Coronary artery (tissue), 2 donors: ENCODE measurements at regions not wholly inside any gene's neighbourhood (a gene's known extent, or its start where the extent isn't known, plus 50 kb on each side); places are given as distances from the start of the nearest gene placed in this dataset.
A peak's percentile ranks its signal among the peaks of the same experiment; 100 is the strongest.

Source experiments
- DNase-seq: peaks from one replicate; pipeline ENCODE4 v3.0.0-alpha.2; 2017; ENCODE audit warnings: low spot score
- H3K27ac ChIP-seq, 2 donors: fragments of 200-600 bp; sonication (generic); one replicate each; pipeline ENCODE4 v1.5.1; 2016 to 2019
- H3K4me3 ChIP-seq: fragments of 200-600 bp; sonication (generic); 2 replicates; pipeline ENCODE4 v1.5.1; 2016; ENCODE audit warnings: mild to moderate bottlenecking, moderate library complexity
- TF ChIP-seq, protein P1 (sequence below): fragments of 200-600 bp; sonication (generic); IDR thresholded peaks from one replicate; pipeline ENCODE4 v1.5.1; 2019; ENCODE audit warnings: antibody characterized with exemption

DNA sequence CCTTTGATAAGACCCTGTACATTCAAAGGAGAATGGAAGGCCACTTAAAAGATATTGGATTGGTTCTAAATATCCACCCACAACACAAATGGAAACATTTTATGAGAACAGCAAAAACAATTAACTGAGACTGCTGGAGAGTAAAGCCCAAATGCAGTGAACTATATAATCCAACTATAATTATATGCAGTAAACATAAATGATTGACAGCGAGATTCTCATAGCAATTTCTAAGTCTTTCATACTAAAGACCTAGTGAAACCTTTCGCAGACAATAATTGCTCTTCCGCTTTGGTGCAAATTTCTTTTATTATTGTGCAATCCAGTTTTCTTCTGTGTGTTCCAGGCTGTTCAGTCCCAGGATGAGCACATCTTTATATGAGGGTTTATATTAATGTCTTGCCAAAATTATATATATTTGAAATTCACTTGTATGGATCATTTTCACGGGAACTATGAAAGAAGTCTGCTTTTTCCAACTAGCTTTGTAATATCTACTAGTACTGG lies 190.9 kb downstream of the ST6GAL2 start:
- TF ChIP-seq, protein P1, sequence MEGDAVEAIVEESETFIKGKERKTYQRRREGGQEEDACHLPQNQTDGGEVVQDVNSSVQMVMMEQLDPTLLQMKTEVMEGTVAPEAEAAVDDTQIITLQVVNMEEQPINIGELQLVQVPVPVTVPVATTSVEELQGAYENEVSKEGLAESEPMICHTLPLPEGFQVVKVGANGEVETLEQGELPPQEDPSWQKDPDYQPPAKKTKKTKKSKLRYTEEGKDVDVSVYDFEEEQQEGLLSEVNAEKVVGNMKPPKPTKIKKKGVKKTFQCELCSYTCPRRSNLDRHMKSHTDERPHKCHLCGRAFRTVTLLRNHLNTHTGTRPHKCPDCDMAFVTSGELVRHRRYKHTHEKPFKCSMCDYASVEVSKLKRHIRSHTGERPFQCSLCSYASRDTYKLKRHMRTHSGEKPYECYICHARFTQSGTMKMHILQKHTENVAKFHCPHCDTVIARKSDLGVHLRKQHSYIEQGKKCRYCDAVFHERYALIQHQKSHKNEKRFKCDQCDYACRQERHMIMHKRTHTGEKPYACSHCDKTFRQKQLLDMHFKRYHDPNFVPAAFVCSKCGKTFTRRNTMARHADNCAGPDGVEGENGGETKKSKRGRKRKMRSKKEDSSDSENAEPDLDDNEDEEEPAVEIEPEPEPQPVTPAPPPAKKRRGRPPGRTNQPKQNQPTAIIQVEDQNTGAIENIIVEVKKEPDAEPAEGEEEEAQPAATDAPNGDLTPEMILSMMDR = no peak
- Histone ChIP-seq H3K4me3 (no peak overlapping the region), H3K27ac (no peak overlapping the region)
- no peak for DNase-seq

DNA sequence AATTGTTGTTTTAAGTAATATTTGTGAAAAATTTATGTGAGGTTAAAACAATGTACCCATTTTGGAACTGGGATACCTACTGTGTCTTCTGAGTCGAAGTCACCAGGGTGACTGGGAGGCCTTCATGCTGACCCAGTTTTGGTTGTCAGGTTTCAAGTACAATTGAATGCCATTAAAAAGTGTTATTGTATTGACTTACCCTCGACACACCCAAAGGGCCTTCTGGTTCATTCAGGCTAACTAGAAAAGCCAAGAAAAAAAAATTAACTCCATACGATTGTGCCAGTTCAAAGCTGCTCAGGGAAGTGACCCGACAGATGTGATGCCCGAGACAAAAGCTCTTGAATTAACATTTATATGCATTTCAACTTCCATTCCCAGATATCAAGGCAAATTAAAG lies 190.0 kb downstream of the ST6GAL2 start:
- H3K27ac ChIP-seq = no peak overlapping the region
- TF ChIP-seq, protein P1 = no peak
- no peak overlapping the region for H3K4me3 ChIP-seq
- DNase-seq = no peak

DNA sequence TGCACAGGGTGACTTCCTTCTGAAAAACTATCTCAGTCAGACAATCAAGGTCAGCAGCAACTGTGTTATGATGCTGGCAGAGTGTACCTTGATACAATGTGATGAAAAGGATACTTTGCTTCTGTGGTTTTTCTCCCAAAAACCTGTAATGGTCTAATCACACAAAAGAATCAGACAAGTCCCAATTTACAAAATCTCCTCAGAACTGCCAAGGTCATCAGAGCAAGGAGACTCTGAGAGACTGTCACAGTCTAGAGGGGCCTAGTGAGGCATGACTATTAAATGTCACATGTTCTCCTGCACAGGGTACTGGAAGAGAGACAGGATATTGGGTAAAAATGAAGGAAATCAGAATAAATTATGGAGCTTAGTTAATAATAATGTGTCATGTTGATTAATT lies 185.4 kb downstream of the ST6GAL2 start:
- Histone ChIP-seq H3K27ac (no peak overlapping the region), H3K4me3 (no peak overlapping the region)
- DNase-seq = no peak
- TF ChIP-seq, protein P1 = no peak

DNA sequence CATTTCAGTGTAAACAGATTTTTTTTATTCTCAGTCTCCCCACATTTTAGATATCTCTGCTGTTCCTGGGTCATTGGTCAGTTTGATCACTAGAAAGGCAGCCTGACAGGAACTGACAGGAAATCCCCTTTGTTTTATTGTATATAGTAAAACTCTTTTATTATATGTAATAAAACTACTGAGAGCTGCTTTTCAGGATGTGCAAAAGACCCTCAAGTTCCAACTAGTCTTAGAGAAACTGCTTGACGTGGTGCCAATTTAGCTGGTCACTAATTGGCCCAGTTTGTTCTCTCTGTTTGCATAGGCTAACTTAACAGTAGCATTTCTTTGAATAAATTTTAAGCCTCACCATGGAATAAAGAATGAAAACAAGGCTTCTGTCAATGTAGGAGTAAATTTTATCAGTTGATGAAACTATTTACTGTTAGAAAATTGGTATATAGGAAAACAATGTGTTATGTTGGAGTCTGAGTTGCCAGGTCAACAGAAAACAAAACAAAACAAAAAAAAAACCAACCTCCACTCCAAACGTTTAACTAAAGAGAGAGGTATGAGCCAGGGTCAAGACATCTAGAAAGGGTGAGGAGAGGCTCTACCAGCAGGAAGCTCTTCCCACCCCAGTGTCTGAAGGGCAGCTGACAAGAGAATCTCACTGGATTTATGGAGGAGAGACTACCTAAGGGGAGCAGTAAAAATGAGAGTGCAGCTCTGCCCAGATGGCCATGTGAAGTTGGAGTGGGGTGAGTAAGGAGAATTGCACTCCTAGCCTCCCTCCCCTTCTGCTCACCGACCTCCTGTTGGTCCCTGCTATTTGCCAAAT lies 184.6 kb downstream of the ST6GAL2 start:
- DNase-seq = no peak
- H3K27ac ChIP-seq = no peak overlapping the region

DNA sequence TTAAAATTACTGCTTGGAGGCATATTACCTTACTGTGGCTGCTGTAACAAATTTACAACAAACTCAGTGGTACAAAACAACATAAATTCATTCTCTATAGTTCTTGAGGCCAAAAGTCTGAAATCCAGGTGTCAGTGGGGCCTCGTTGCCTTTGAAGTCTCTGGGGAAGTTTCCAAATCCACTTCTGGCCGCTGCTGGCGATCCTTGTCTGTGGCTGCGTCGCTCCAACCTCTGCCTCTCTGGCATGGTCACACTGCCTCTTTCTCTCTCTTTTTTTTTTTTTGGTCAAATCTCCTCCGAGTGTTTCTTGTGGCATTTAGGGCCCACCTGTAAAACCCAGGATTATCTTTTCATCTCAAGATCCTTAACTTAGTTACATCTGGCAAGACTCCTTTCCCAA lies 182.8 kb downstream of the ST6GAL2 start:
- no peak overlapping the region for H3K4me3 ChIP-seq
- TF ChIP-seq, protein P1 = no peak
- H3K27ac ChIP-seq = no peak overlapping the region
- no peak for DNase-seq

More for the DNA sequence above, 184.6 kb downstream of the ST6GAL2 start:
- no peak overlapping the region for H3K4me3 ChIP-seq
- TF ChIP-seq, protein P1 = no peak

DNA sequence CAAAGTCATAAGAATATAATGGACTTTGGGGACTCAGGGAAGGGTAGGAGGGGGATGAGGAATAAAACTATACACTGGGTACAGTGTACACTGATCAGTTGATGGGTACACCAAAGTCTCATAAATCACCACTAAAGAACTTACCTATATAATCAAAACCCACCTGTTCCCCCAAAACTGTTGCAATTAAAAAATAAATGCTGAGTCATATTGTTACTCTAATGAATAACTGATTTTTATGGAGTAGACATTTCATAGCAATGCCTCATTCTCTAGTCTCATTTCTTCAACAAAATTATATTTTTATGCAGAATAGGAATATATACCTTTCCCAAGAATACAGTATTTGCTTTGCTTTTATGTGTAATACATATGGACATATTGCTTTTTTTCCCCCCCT lies 181.2 kb downstream of the ST6GAL2 start:
- Histone ChIP-seq H3K27ac (no peak overlapping the region), H3K4me3 (no peak overlapping the region)
- DNase-seq = no peak
- TF ChIP-seq, protein P1 = no peak

DNA sequence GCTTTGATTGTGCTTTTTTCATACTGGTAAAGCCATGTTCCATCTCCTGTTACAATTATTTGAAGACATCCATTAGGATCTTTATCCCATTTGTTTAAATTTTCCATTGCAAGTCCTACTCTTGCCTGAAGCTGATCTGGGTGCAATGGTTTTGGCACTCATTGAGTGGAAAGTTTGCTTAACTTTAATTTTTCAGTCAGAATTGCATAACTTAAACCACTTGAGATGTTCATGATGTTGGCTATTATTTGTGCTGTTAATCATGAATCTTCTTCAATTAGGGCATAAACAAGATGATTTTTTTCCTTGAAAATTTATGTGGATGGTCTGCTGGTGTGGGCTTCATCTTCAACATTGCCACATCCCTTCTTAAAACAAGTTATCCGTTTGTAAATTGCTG lies 180.1 kb downstream of the ST6GAL2 start:
- peak overlapping the region in 1 of 2 donors; percentile 1 for H3K27ac ChIP-seq
- TF ChIP-seq, protein P1 = no peak
- no peak overlapping the region for H3K4me3 ChIP-seq
- no peak for DNase-seq
